HCT116 (cell line): ENCODE measurements at regions not wholly inside any gene's neighbourhood (a gene's known extent, or its start where the extent isn't known, plus 50 kb on each side); places are given as distances from the start of the nearest gene placed in this dataset.

Experiments
- ATAC-seq: fragments of 200-7000 bp; cut with Tn5 transposase; 2 replicates; pipeline ENCODE4 v1.9.1; 2020; ENCODE audit warnings: mild to moderate bottlenecking, moderate library complexity
- BruUV-seq: library from RNA; stranded (reverse); fragments of 400-500 nt; replicated peaks from 2 replicates; lab custom pipeline; 2021; lab: Mats Ljungman, UMichigan
- CTCF ChIA-PET: fragments of 300-600 bp; sonication (Branson Sonifier 250); formaldehyde crosslinking; loops from one replicate; lab custom pipeline; 2021; ENCODE audit warnings: antibody characterized with exemption; lab: Charles Lee
- POLR2A ChIA-PET: fragments of 300-600, 350-600 bp; sonication (Branson Sonifier 250); formaldehyde crosslinking; loops from one replicate; lab custom pipeline; 2021; ENCODE audit warnings: antibody characterized with exemption; lab: Charles Lee
- RAD21 ChIA-PET, 2 experiments: fragments of 300-600 bp; sonication (Branson Sonifier 250); formaldehyde crosslinking; loops; one replicate each; lab custom pipeline; 2023; ENCODE audit warnings: low total read pairs in 2 of 2; ENCODE audit not compliant: uncharacterized antibody in 2 of 2, unreplicated experiment in 2 of 2, low non-redundant PET in 1 of 2; lab: Charles Lee
- DNase-seq: peaks from one replicate; pipeline ENCODE4 v3.0.0-alpha.2; 2010; ENCODE audit warnings: low read depth, low spot score
- H2AFZ ChIP-seq: fragments of 200-600 bp; shearing (Covaris generic), sonication (generic); 2 replicates; pipeline ENCODE4 v1.6.1; 2017; ENCODE audit warnings: low read depth, mixed run types, mixed read lengths, antibody characterized with exemption, low read length; ENCODE audit not compliant: poor library complexity, severe bottlenecking
- H3K27ac ChIP-seq: 2 replicates; pipeline ENCODE4 v1.5.1; 2012; ENCODE audit warnings: low read depth, low read length
- H3K27me3 ChIP-seq: fragments of 200-600 bp; sonication (generic); 2 replicates; pipeline ENCODE4 v1.6.1; 2016; ENCODE audit warnings: mixed run types, low read length, mixed read lengths; ENCODE audit not compliant: insufficient read depth
- H3K36me3 ChIP-seq, 2 experiments: fragments of 200-500 bp in 1 of 2; fragments of 200-600 bp in 1 of 2; sonication (Bioruptor generic) in 1 of 2; sonication (generic) in 1 of 2; 2 replicates each; pipeline versions ENCODE4 v1.5.1 to v1.6.1; 2014 to 2016; ENCODE audit warnings: low read length in 2 of 2, inconsistent platforms in 1 of 2, mixed read lengths in 1 of 2, mixed run types in 1 of 2; ENCODE audit not compliant: insufficient read depth in 2 of 2, control insufficient read depth in 1 of 2
- H3K4me1 ChIP-seq, 2 experiments: fragments of 200-600 bp in 1 of 2; sonication (generic) in 1 of 2; 2 replicates each; pipeline versions ENCODE4 v1.5.1 to v1.6.1; 2012 to 2017; ENCODE audit warnings: low read length in 2 of 2, inconsistent platforms in 1 of 2, mild to moderate bottlenecking in 1 of 2, mixed read lengths in 1 of 2, mixed run types in 1 of 2, moderate library complexity in 1 of 2; ENCODE audit not compliant: insufficient read depth in 2 of 2, control insufficient read depth in 1 of 2
- H3K4me2 ChIP-seq: fragments of 200-600 bp; sonication (generic); 2 replicates; pipeline ENCODE4 v1.6.1; 2017; ENCODE audit warnings: mixed run types, low read length, mixed read lengths
- H3K4me3 ChIP-seq, 2 experiments: fragments of 200-600 bp in 1 of 2; sonication (generic) in 1 of 2; replicated peaks in 1 of 2; 2 replicates each; pipeline ENCODE4 v1.5.1; 2011 to 2016; ENCODE audit warnings: low read length in 2 of 2, control low read depth in 1 of 2, low read depth in 1 of 2, mild to moderate bottlenecking in 1 of 2, mixed read lengths in 1 of 2, mixed run types in 1 of 2
- H3K79me2 ChIP-seq: fragments of 200-600 bp; sonication (generic); 2 replicates; pipeline ENCODE4 v1.6.1; 2017; ENCODE audit warnings: mild to moderate bottlenecking, mixed run types, low read length, moderate library complexity, mixed read lengths; ENCODE audit not compliant: insufficient read depth
- H3K9ac ChIP-seq: fragments of 200-600 bp; sonication (generic); 2 replicates; pipeline ENCODE4 v1.6.1; 2016; ENCODE audit warnings: low read length, mixed read lengths
- H3K9me2 ChIP-seq: fragments of 200-600 bp; sonication (generic), shearing (Covaris generic); 2 replicates; pipeline ENCODE4 v1.6.1; 2017; ENCODE audit warnings: mixed run types, mild to moderate bottlenecking, moderate library complexity; ENCODE audit not compliant: insufficient read depth
- H3K9me3 ChIP-seq, 2 experiments: fragments of 200-500 bp in 1 of 2; fragments of 200-600 bp in 1 of 2; sonication (Bioruptor generic) in 1 of 2; sonication (generic) in 1 of 2; 2 replicates each; pipeline ENCODE4 v1.6.1; 2014 to 2017; ENCODE audit warnings: low read length in 2 of 2, mixed read lengths in 2 of 2, inconsistent platforms in 1 of 2, low read depth in 1 of 2, mild to moderate bottlenecking in 1 of 2, mixed run types in 1 of 2, moderate library complexity in 1 of 2; ENCODE audit not compliant: control insufficient read depth in 1 of 2, insufficient read depth in 1 of 2
- H4K20me1 ChIP-seq: fragments of 200-600 bp; sonication (generic), shearing (Covaris generic); 2 replicates; pipeline ENCODE4 v1.6.1; 2017; ENCODE audit warnings: mixed run types, mild to moderate bottlenecking, moderate library complexity; ENCODE audit not compliant: insufficient read depth
- CBX3 ChIP-seq: IDR thresholded peaks from 2 replicates; pipeline ENCODE4 v1.6.1; 2012; ENCODE audit warnings: low read depth
- CEBPB ChIP-seq: IDR thresholded peaks from 2 replicates; pipeline ENCODE4 v1.6.1; 2012; ENCODE audit warnings: low read depth
- CTCF ChIP-seq, 3 experiments: fragments of 200-600 bp in 1 of 3; sonication (generic) in 1 of 3; IDR thresholded peaks in 2 of 3; conservative IDR thresholded peaks in 1 of 3; 2 replicates each; pipeline ENCODE4 v1.5.1; 2012 to 2017; ENCODE audit warnings: low read depth in 2 of 3, low read length in 2 of 3, antibody characterized with exemption in 1 of 3, borderline replicate concordance in 1 of 3, control low read depth in 1 of 3, mild to moderate bottlenecking in 1 of 3, mixed read lengths in 1 of 3, mixed run types in 1 of 3, moderate library complexity in 1 of 3; ENCODE audit not compliant: insufficient read depth in 1 of 3
- EGR1 ChIP-seq: IDR thresholded peaks from 2 replicates; pipeline ENCODE4 v1.6.1; 2012; ENCODE audit warnings: low read depth
- ELF1 ChIP-seq: IDR thresholded peaks from 2 replicates; pipeline ENCODE4 v1.6.1; 2012; ENCODE audit warnings: low read depth, borderline replicate concordance
- EZH2phosphoT487 ChIP-seq: fragments of 200-600 bp; IDR thresholded peaks from 2 replicates; pipeline ENCODE4 v1.6.1; 2018; ENCODE audit warnings: antibody characterized with exemption, borderline replicate concordance
- JUND ChIP-seq: IDR thresholded peaks from 2 replicates; pipeline ENCODE4 v1.6.1; 2012
- POLR2A ChIP-seq: IDR thresholded peaks from 2 replicates; pipeline ENCODE4 v1.7.0; 2011; ENCODE audit warnings: borderline replicate concordance; ENCODE audit not compliant: insufficient read depth, insufficient read length; ENCODE audit errors: extremely low read depth
- POLR2AphosphoS5 ChIP-seq: IDR thresholded peaks from 2 replicates; pipeline ENCODE4 v1.6.1; 2011; ENCODE audit warnings: mild to moderate bottlenecking, low read depth, low read length, moderate library complexity
- RAD21 ChIP-seq: IDR thresholded peaks from 2 replicates; pipeline ENCODE4 v1.6.1; 2012; ENCODE audit warnings: low read depth, mild to moderate bottlenecking
- SIN3A ChIP-seq: IDR thresholded peaks from 2 replicates; pipeline ENCODE4 v1.6.1; 2012; ENCODE audit warnings: low read depth
- SP1 ChIP-seq: IDR thresholded peaks from 2 replicates; pipeline ENCODE4 v1.6.1; 2012; ENCODE audit warnings: low read depth
- SRF ChIP-seq: IDR thresholded peaks from 2 replicates; pipeline ENCODE4 v1.6.1; 2012; ENCODE audit warnings: low read depth
- ZBTB33 ChIP-seq: IDR thresholded peaks from 2 replicates; pipeline ENCODE4 v1.6.1; 2011; ENCODE audit warnings: mild to moderate bottlenecking, low read length, moderate library complexity; ENCODE audit not compliant: insufficient replicate concordance; ENCODE audit errors: extremely low read depth
- ZFX ChIP-seq: fragments of 450-650 bp; IDR thresholded peaks from 2 replicates; pipeline ENCODE4 v1.6.1; 2017
- intact Hi-C: fragments of 100-400 bp; cut with micrococcal nuclease; formaldehyde crosslinking; loops from 2 replicates; pipeline ENCODE4 v1.10.0; 2022
- TF ChIP-seq, protein P1 (sequence below): IDR thresholded peaks from 2 replicates; pipeline ENCODE4 v1.6.1; 2012; ENCODE audit warnings: low read depth
- TF ChIP-seq, protein P2 (sequence below): IDR thresholded peaks from 2 replicates; pipeline ENCODE4 v1.6.1; 2012

- Histone ChIP-seq H3K9me2 (no peaks in the 10 kb centered on the region), H3K4me2 (no peak overlapping the region), H3K4me3 (no peak overlapping the region)
- no peak for TF ChIP-seq JUND
- TF ChIP-seq, protein P1, sequence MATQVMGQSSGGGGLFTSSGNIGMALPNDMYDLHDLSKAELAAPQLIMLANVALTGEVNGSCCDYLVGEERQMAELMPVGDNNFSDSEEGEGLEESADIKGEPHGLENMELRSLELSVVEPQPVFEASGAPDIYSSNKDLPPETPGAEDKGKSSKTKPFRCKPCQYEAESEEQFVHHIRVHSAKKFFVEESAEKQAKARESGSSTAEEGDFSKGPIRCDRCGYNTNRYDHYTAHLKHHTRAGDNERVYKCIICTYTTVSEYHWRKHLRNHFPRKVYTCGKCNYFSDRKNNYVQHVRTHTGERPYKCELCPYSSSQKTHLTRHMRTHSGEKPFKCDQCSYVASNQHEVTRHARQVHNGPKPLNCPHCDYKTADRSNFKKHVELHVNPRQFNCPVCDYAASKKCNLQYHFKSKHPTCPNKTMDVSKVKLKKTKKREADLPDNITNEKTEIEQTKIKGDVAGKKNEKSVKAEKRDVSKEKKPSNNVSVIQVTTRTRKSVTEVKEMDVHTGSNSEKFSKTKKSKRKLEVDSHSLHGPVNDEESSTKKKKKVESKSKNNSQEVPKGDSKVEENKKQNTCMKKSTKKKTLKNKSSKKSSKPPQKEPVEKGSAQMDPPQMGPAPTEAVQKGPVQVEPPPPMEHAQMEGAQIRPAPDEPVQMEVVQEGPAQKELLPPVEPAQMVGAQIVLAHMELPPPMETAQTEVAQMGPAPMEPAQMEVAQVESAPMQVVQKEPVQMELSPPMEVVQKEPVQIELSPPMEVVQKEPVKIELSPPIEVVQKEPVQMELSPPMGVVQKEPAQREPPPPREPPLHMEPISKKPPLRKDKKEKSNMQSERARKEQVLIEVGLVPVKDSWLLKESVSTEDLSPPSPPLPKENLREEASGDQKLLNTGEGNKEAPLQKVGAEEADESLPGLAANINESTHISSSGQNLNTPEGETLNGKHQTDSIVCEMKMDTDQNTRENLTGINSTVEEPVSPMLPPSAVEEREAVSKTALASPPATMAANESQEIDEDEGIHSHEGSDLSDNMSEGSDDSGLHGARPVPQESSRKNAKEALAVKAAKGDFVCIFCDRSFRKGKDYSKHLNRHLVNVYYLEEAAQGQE: no peak
- TF ChIP-seq CTCF (IDR thresholded peaks at IDR 0.05 in 2 of 3, conservative IDR thresholded peaks at IDR 0.05 in 1 of 3; ENCODE audit: borderline replicate concordance in 1 of 3, insufficient read depth in 1 of 3, low read depth in 2 of 3, low read length in 2 of 3): no peak
- TF ChIP-seq ELF1: no peak
- TF ChIP-seq POLR2AphosphoS5: no peak
- TF ChIP-seq RAD21: no peak
- TF ChIP-seq ZFX: no peak
- no peak for TF ChIP-seq SP1
- TF ChIP-seq, protein P2, sequence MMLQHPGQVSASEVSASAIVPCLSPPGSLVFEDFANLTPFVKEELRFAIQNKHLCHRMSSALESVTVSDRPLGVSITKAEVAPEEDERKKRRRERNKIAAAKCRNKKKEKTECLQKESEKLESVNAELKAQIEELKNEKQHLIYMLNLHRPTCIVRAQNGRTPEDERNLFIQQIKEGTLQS: no peak
- TF ChIP-seq POLR2A: no peak
- TF ChIP-seq CEBPB: no peak
- no peak for TF ChIP-seq SIN3A
- TF ChIP-seq ZBTB33: no peak
- TF ChIP-seq EGR1: no peak
- no peak for TF ChIP-seq SRF
- TF ChIP-seq CBX3: no peak
- no peak for TF ChIP-seq EZH2phosphoT487
- TF ChIP-seq, all 23 proteins: peak for 0
- Histone ChIP-seq H3K79me2 (no peaks in the 10 kb centered on the region), H4K20me1 (no peaks in the 10 kb centered on the region), H3K36me3 (no peaks in the 10 kb centered on the region), H3K9ac (no peak overlapping the region), H3K9me3 (no peaks in the 10 kb centered on the region), H3K4me1 (no peaks in the 10 kb centered on the region), H3K27ac (no peak overlapping the region), H3K27me3 (no peaks in the 10 kb centered on the region), H2AFZ (no peak overlapping the region)
- ChIA-PET POLR2A (no interaction called here), CTCF (no interaction called here), RAD21 (no interaction called here)
- no TSS peak for BruUV-seq
- ATAC-seq (no peak), DNase-seq (no peak)
- intact Hi-C loops: no loop called here
Observed at GRCh38 chr6:1468126-1468525, 78.8 kb downstream of the FOXF2 start.
